GM06990 (cell line): ENCODE measurements at regions not wholly inside any gene's neighbourhood (a gene's known extent, or its start where the extent isn't known, plus 50 kb on each side); places are given as distances from the start of the nearest gene placed in this dataset.

Source experiments
- DNase-seq: peaks from one replicate; pipeline ENCODE4 v3.0.0-alpha.2; 2011; ENCODE audit not compliant: insufficient read length; ENCODE audit errors: extremely low read depth
- H3K27me3 ChIP-seq: replicated peaks from 2 replicates; pipeline ENCODE4 v1.6.0; 2011; ENCODE audit warnings: low read length; ENCODE audit not compliant: control insufficient read depth, insufficient read depth
- H3K36me3 ChIP-seq: 2 replicates; pipeline ENCODE4 v1.5.1; 2011; ENCODE audit warnings: low read length; ENCODE audit not compliant: control insufficient read depth, insufficient read depth
- H3K4me3 ChIP-seq: replicated peaks from 2 replicates; pipeline ENCODE4 v1.5.1; 2011; ENCODE audit warnings: low read depth, mild to moderate bottlenecking, control low read depth, low read length
- CTCF ChIP-seq: IDR thresholded peaks from 2 replicates; pipeline ENCODE4 v1.5.1; 2011; ENCODE audit warnings: low read length, control low read depth, mild to moderate bottlenecking, inconsistent platforms; ENCODE audit not compliant: insufficient read depth, poor library complexity, severe bottlenecking

- no peaks in the 10 kb centered on the region for H3K27me3 ChIP-seq
- TF ChIP-seq CTCF = no peak
- H3K4me3 ChIP-seq = no peak overlapping the region
- DNase-seq = no peak
- no peaks in the 10 kb centered on the region for H3K36me3 ChIP-seq
These were observed 407.9 kb upstream of the ATXN7L3B start for GRCh38 chr12:74129702-74130101.

GRCh38 chr12:74144396-74144795 is 393.2 kb upstream of the ATXN7L3B start:
- no peaks in the 10 kb centered on the region for H3K36me3 ChIP-seq
- no peak overlapping the region for H3K4me3 ChIP-seq
- DNase-seq = no peak
- H3K27me3 ChIP-seq = no peaks in the 10 kb centered on the region
- no peak for TF ChIP-seq CTCF

GRCh38 chr12:74145328-74145727 is 392.3 kb upstream of the ATXN7L3B start:
- no peaks in the 10 kb centered on the region for H3K27me3 ChIP-seq
- H3K4me3 ChIP-seq = no peak overlapping the region
- no peaks in the 10 kb centered on the region for H3K36me3 ChIP-seq
- DNase-seq = no peak
- TF ChIP-seq CTCF = no peak

GRCh38 chr12:74148849-74149248 is 388.8 kb upstream of the ATXN7L3B start:
- H3K36me3 ChIP-seq = no peaks in the 10 kb centered on the region
- H3K4me3 ChIP-seq = no peak overlapping the region
- DNase-seq = no peak
- no peaks in the 10 kb centered on the region for H3K27me3 ChIP-seq
- TF ChIP-seq CTCF = no peak

GRCh38 chr12:74152370-74152769 is 385.3 kb upstream of the ATXN7L3B start:
- H3K27me3 ChIP-seq = no peaks in the 10 kb centered on the region
- no peak for TF ChIP-seq CTCF
- no peaks in the 10 kb centered on the region for H3K36me3 ChIP-seq
- no peak for DNase-seq
- no peak overlapping the region for H3K4me3 ChIP-seq

GRCh38 chr12:74166096-74166495 is 371.5 kb upstream of the ATXN7L3B start:
- Histone ChIP-seq H3K27me3 (no peaks in the 10 kb centered on the region), H3K36me3 (no peaks in the 10 kb centered on the region), H3K4me3 (no peak overlapping the region)
- DNase-seq = no peak
- no peak for TF ChIP-seq CTCF
